ENCODE measurements at regions not wholly inside any gene's neighbourhood (a gene's known extent, or its start where the extent isn't known, plus 50 kb on each side); places are given as distances from the start of the nearest gene placed in this dataset.
"Not testable (repeated sequence)": the region's sequence is repeated elsewhere in the genome, so short reads cannot be mapped to it uniquely, and the experiment has no call there.

GRCh38 chr7:156017431-156017830, 205.2 kb upstream of the SHH start:
- Histone ChIP-seq H3K27me3 (ENCODE audit: control insufficient read depth, insufficient read depth, low read length) (no peaks in the 10 kb centered on the region), H3K9me3 (ENCODE audit: control insufficient read depth in 2 of 2, low read length in 2 of 2) (no peaks in the 10 kb centered on the region), H3K4me3 (ENCODE audit: low read depth, low read length) (no peak overlapping the region), H3K27ac (ENCODE audit: insufficient read depth, low read length, poor library complexity, severe bottlenecking) (no peak overlapping the region), H3K36me3 (ENCODE audit: control insufficient read depth, insufficient read depth, low read length) (no peaks in the 10 kb centered on the region), H3K4me1 (ENCODE audit: control insufficient read depth, insufficient read depth, low read length, poor library complexity, severe bottlenecking) (no peaks in the 10 kb centered on the region)
- no peaks in the 10 kb centered on the region for H3K27me3 Mint-ChIP-seq
- no peak overlapping the region for H3K27ac Mint-ChIP-seq
- H3K36me3 Mint-ChIP-seq, result no peaks in the 10 kb centered on the region
- peaks cover 0 to 5% (median 2%) of the 10 kb centered on the region in 7 donors for H3K9me3 Mint-ChIP-seq
- H3K4me1 Mint-ChIP-seq, result no peaks in the 10 kb centered on the region
- DNase-seq, result no peak
- H3K4me3 Mint-ChIP-seq, result no peak overlapping the region
- ATAC-seq (ENCODE audit: low read depth in 2 of 2), result no peak

DNA sequence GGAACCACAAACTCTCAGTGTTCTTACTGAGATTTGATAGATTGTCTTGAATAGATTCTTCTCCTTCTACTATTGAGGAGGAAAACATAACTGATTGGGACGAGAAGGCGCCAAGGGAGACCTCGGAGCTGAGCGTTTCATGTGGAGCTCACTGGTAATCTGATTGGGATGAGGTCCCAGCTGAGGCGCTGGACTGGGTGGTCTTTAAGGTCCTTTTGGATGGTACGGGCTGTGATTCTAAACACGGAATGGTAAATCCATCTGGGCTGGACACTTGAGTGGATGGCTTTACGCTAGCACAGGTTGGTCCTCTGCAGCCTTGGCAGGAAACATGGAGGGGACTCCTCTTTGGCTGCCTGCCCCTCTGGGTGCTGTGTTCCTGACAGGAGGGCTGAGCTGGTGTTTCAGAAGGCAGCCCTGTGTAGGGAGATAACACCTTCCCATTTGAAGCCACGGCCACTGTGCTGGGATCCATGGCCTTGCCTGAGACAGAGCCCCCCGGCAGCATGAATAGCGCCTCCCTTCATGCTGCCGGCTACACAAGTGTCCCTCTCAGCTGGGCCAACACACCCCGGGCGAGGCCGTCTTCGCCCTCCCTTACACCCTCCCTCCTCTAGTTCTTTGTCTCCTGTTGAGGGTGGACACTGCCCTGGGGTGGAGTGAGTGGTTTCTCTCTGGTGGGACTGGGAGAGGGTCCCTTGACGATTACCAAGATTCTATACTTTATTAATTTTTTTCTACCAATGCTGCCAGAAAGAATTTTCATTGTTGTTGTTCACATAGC, 203.2 kb upstream of the SHH start:
- no peaks in the 10 kb centered on the region for H3K36me3 Mint-ChIP-seq
- H3K4me1 ChIP-seq (ENCODE audit: control insufficient read depth, insufficient read depth, low read length, poor library complexity, severe bottlenecking), result no peaks in the 10 kb centered on the region
- no peak overlapping the region for H3K4me3 ChIP-seq (ENCODE audit: low read depth, low read length)
- H3K27ac ChIP-seq (ENCODE audit: insufficient read depth, low read length, poor library complexity, severe bottlenecking), result no peak overlapping the region
- no peaks in the 10 kb centered on the region for H3K36me3 ChIP-seq (ENCODE audit: control insufficient read depth, insufficient read depth, low read length)
- H3K9me3 Mint-ChIP-seq, result peaks cover 0 to 5% (median 2%) of the 10 kb centered on the region in 7 donors
- no peaks in the 10 kb centered on the region for H3K9me3 ChIP-seq (ENCODE audit: control insufficient read depth in 2 of 2, low read length in 2 of 2)
- no peak for DNase-seq
- no peaks in the 10 kb centered on the region for H3K27me3 Mint-ChIP-seq
- H3K4me1 Mint-ChIP-seq, result no peaks in the 10 kb centered on the region
- no peak overlapping the region for H3K27ac Mint-ChIP-seq
- no peaks in the 10 kb centered on the region for H3K27me3 ChIP-seq (ENCODE audit: control insufficient read depth, insufficient read depth, low read length)
- H3K4me3 Mint-ChIP-seq, result no peak overlapping the region
- no peak for ATAC-seq (ENCODE audit: low read depth in 2 of 2)

GRCh38 chr7:156014808-156015207, 202.5 kb upstream of the SHH start:
- Histone ChIP-seq H3K27me3 (ENCODE audit: control insufficient read depth, insufficient read depth, low read length) (no peaks in the 10 kb centered on the region), H3K4me1 (ENCODE audit: control insufficient read depth, insufficient read depth, low read length, poor library complexity, severe bottlenecking) (no peaks in the 10 kb centered on the region), H3K27ac (ENCODE audit: insufficient read depth, low read length, poor library complexity, severe bottlenecking) (no peak overlapping the region), H3K4me3 (ENCODE audit: low read depth, low read length) (no peak overlapping the region), H3K36me3 (ENCODE audit: control insufficient read depth, insufficient read depth, low read length) (no peaks in the 10 kb centered on the region), H3K9me3 (ENCODE audit: control insufficient read depth in 2 of 2, low read length in 2 of 2) (no peaks in the 10 kb centered on the region)
- no peak overlapping the region for H3K4me3 Mint-ChIP-seq
- no peaks in the 10 kb centered on the region for H3K36me3 Mint-ChIP-seq
- H3K27ac Mint-ChIP-seq, result no peak overlapping the region
- no peaks in the 10 kb centered on the region for H3K4me1 Mint-ChIP-seq
- peaks cover under 1 to 7% (median 2%) of the 10 kb centered on the region in 7 donors for H3K9me3 Mint-ChIP-seq
- ATAC-seq (ENCODE audit: low read depth in 2 of 2) (no peak), DNase-seq (no peak)
- H3K27me3 Mint-ChIP-seq, result no peaks in the 10 kb centered on the region

GRCh38 chr7:156014201-156014600, 201.9 kb upstream of the SHH start:
- Mint-ChIP-seq H3K4me1 (no peaks in the 10 kb centered on the region), H3K27ac (no peak overlapping the region), H3K36me3 (no peaks in the 10 kb centered on the region), H3K4me3 (no peak overlapping the region), H3K9me3 (peaks cover 2 to 10% (median 2%) of the 10 kb centered on the region in 7 donors), H3K27me3 (no peaks in the 10 kb centered on the region)
- no peaks in the 10 kb centered on the region for H3K36me3 ChIP-seq (ENCODE audit: control insufficient read depth, insufficient read depth, low read length)
- no peak overlapping the region for H3K27ac ChIP-seq (ENCODE audit: insufficient read depth, low read length, poor library complexity, severe bottlenecking)
- no peak overlapping the region for H3K4me3 ChIP-seq (ENCODE audit: low read depth, low read length)
- H3K4me1 ChIP-seq (ENCODE audit: control insufficient read depth, insufficient read depth, low read length, poor library complexity, severe bottlenecking), result no peaks in the 10 kb centered on the region
- H3K27me3 ChIP-seq (ENCODE audit: control insufficient read depth, insufficient read depth, low read length), result no peaks in the 10 kb centered on the region
- no peaks in the 10 kb centered on the region for H3K9me3 ChIP-seq (ENCODE audit: control insufficient read depth in 2 of 2, low read length in 2 of 2)
- ATAC-seq (ENCODE audit: low read depth in 2 of 2), result no peak
- DNase-seq, result no peak

- Mint-ChIP-seq H3K4me3 (no peak overlapping the region), H3K36me3 (no peaks in the 10 kb centered on the region), H3K9me3 (peaks cover 2 to 12% (median 4%) of the 10 kb centered on the region in 7 donors), H3K4me1 (no peaks in the 10 kb centered on the region), H3K27ac (no peak overlapping the region), H3K27me3 (no peaks in the 10 kb centered on the region)
- H3K9me3 ChIP-seq (ENCODE audit: control insufficient read depth in 2 of 2, low read length in 2 of 2), result no peaks in the 10 kb centered on the region
- ATAC-seq (ENCODE audit: low read depth in 2 of 2), result no peak
- H3K27me3 ChIP-seq (ENCODE audit: control insufficient read depth, insufficient read depth, low read length), result no peaks in the 10 kb centered on the region
- H3K4me3 ChIP-seq (ENCODE audit: low read depth, low read length), result no peak overlapping the region
- H3K36me3 ChIP-seq (ENCODE audit: control insufficient read depth, insufficient read depth, low read length), result no peaks in the 10 kb centered on the region
- H3K4me1 ChIP-seq (ENCODE audit: control insufficient read depth, insufficient read depth, low read length, poor library complexity, severe bottlenecking), result no peaks in the 10 kb centered on the region
- DNase-seq, result no peak
- H3K27ac ChIP-seq (ENCODE audit: insufficient read depth, low read length, poor library complexity, severe bottlenecking), result no peak overlapping the region
These were observed 200.1 kb upstream of the SHH start for GRCh38 chr7:156012412-156012811.

DNA sequence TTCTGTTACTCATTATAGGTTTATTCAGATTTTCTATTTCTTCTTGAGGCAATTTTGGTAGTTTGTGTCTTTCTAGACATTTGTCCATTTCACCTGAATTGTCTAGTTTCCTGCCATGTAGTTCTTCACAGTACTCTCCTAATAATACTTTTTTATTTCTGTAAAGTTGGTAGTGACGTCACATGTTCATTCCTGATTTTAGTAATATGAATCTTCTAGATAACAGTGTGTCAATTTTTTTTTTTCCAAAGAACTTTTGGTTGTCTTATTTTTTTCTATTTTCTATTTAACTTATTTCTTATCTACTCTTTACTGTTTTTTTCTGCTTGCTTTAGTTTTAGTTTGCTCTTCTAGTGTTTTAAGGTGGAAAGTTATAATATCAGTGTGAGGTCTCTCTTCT, 197.3 kb upstream of the SHH start:
- Mint-ChIP-seq H3K27ac (no peak overlapping the region), H3K4me1 (no peaks in the 10 kb centered on the region), H3K36me3 (no peaks in the 10 kb centered on the region), H3K9me3 (peaks cover 2 to 12% (median 4%) of the 10 kb centered on the region in 7 donors), H3K4me3 (no peak overlapping the region), H3K27me3 (no peaks in the 10 kb centered on the region)
- H3K4me1 ChIP-seq (ENCODE audit: control insufficient read depth, insufficient read depth, low read length, poor library complexity, severe bottlenecking), result no peaks in the 10 kb centered on the region
- no peaks in the 10 kb centered on the region for H3K36me3 ChIP-seq (ENCODE audit: control insufficient read depth, insufficient read depth, low read length)
- H3K4me3 ChIP-seq (ENCODE audit: low read depth, low read length), result no peak overlapping the region
- no peaks in the 10 kb centered on the region for H3K9me3 ChIP-seq (ENCODE audit: control insufficient read depth in 2 of 2, low read length in 2 of 2)
- no peaks in the 10 kb centered on the region for H3K27me3 ChIP-seq (ENCODE audit: control insufficient read depth, insufficient read depth, low read length)
- DNase-seq (no peak), ATAC-seq (ENCODE audit: low read depth in 2 of 2) (no peak)
- no peak overlapping the region for H3K27ac ChIP-seq (ENCODE audit: insufficient read depth, low read length, poor library complexity, severe bottlenecking)

DNA sequence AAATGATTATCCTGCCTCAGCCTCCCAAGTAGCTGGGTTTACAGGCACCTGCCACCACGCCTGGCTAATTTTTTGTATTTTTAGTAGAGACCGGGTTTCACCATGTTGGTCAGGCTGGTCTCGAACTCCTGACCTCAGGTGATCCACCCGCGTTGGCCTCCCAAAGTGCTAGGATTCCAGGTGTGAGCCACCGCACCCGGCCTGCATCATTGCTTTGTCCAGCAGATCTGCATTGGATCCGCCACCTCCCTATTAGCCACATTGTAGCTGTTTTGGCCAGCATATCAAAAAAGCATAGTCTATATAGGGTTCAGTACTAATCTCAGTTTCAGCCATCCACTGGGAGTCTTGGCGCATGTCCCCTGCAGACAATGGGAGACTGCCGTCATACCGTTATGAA, 194.6 kb upstream of the SHH start:
- ATAC-seq (ENCODE audit: low read depth in 2 of 2), result not testable (repeated sequence)

GRCh38 chr7:156006024-156006423, 193.8 kb upstream of the SHH start:
- no peaks in the 10 kb centered on the region for H3K4me1 ChIP-seq (ENCODE audit: control insufficient read depth, insufficient read depth, low read length, poor library complexity, severe bottlenecking)
- no peaks in the 10 kb centered on the region for H3K36me3 ChIP-seq (ENCODE audit: control insufficient read depth, insufficient read depth, low read length)
- no peaks in the 10 kb centered on the region for H3K9me3 ChIP-seq (ENCODE audit: control insufficient read depth in 2 of 2, low read length in 2 of 2)
- no peak for DNase-seq
- no peak overlapping the region for H3K4me3 Mint-ChIP-seq
- H3K27me3 Mint-ChIP-seq, result no peaks in the 10 kb centered on the region
- H3K27me3 ChIP-seq (ENCODE audit: control insufficient read depth, insufficient read depth, low read length), result no peaks in the 10 kb centered on the region
- H3K27ac ChIP-seq (ENCODE audit: insufficient read depth, low read length, poor library complexity, severe bottlenecking), result no peak overlapping the region
- H3K4me3 ChIP-seq (ENCODE audit: low read depth, low read length), result no peak overlapping the region
- no peak for ATAC-seq (ENCODE audit: low read depth in 2 of 2)
- peaks cover 0 to 8% (median 2%) of the 10 kb centered on the region in 7 donors for H3K9me3 Mint-ChIP-seq
- no peaks in the 10 kb centered on the region for H3K36me3 Mint-ChIP-seq
- no peak overlapping the region for H3K27ac Mint-ChIP-seq
- H3K4me1 Mint-ChIP-seq, result no peaks in the 10 kb centered on the region

More for the DNA sequence above, 194.6 kb upstream of the SHH start:
- not testable (repeated sequence) for H3K4me3 Mint-ChIP-seq; H3K27ac Mint-ChIP-seq; H3K9me3 ChIP-seq (ENCODE audit: control insufficient read depth in 2 of 2, low read length in 2 of 2); DNase-seq; H3K4me1 Mint-ChIP-seq; H3K36me3 ChIP-seq (ENCODE audit: control insufficient read depth, insufficient read depth, low read length); H3K9me3 Mint-ChIP-seq; H3K27me3 Mint-ChIP-seq; H3K4me3 ChIP-seq (ENCODE audit: low read depth, low read length); H3K27me3 ChIP-seq (ENCODE audit: control insufficient read depth, insufficient read depth, low read length); H3K4me1 ChIP-seq (ENCODE audit: control insufficient read depth, insufficient read depth, low read length, poor library complexity, severe bottlenecking); H3K27ac ChIP-seq (ENCODE audit: insufficient read depth, low read length, poor library complexity, severe bottlenecking); H3K36me3 Mint-ChIP-seq
